Erythroblast (primary cell): ENCODE measurements at regions not wholly inside any gene's neighbourhood (a gene's known extent, or its start where the extent isn't known, plus 50 kb on each side); places are given as distances from the start of the nearest gene placed in this dataset.

ENCODE experiments used
- GATA1 ChIP-seq: IDR thresholded peaks from 2 replicates; pipeline ENCODE4 v1.6.1; 2011; ENCODE audit warnings: low read depth, mild to moderate bottlenecking, control low read depth, low read length, moderate library complexity
- POLR2A ChIP-seq: IDR thresholded peaks from 2 replicates; pipeline ENCODE4 v1.6.1; 2011; ENCODE audit warnings: mild to moderate bottlenecking, low read length

DNA sequence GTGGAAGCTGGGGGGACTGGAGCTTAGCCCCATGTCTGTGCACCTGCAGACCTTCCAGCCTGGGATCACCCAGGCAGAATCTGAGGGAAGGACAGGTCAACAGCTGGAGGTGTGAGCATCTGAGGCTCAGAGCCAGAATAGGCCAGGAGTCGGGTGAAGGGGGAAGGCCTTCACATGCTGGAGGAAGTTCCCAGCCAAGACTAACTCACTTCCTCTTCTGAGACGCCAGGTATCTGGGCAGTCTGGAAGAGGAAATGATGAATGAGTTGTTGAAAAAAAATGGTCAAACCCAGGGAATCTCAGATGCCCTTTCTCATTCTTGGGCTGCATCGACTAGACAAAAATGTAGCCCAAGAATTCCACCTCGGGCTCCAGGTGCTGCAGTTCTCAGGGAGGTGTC is 73.6 kb upstream of the TIAM2 start:
- TF ChIP-seq POLR2A (no peak), GATA1 (no peak)
